Pons (tissue), 1 donor: ENCODE measurements at regions not wholly inside any gene's neighbourhood (a gene's known extent, or its start where the extent isn't known, plus 50 kb on each side); places are given as distances from the start of the nearest gene placed in this dataset.

Experiments
- DNase-seq: peaks from one replicate; pipeline ENCODE4 v3.0.0-alpha.2; 2016; ENCODE audit warnings: low spot score

DNA sequence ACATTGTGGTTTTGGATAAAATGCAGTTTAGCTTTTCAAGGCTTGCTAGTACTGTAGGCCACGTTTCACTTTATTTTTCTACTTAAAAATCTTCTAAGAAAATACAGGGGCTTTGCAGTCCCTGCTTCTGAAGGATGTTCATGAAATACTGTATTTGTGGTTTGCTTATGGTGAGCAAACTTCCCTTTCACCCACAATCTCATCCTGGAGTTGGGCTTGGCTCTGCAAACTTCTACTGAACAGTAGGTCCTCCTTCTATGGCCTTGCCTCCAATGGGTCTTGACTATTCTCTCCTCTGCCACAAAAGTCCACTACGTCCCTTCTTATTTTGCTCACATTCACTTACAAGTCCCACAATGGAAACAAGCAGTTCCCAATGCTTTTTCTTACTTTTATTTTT is 502.7 kb upstream of the KLF4 start:
- no peak for DNase-seq

DNA sequence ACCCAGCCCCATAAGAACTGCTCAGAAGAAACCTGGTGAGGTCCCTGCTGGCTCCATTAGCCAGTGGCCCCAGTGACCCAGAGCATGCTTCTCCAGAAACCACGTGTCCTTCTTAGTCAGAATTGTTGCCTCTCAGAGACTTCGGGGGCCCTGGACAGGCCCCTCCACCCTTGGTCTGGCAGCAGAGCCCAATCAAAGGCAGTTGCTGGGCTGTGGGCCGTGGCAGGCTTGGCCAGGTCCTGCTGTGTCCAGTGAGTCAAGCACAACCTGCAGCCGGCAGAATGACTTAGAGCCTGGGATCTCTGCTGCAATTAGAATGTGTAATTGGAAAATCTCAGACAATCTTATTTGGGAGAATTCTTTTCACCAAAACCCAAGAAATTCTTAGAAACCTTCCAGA is 502.0 kb upstream of the KLF4 start:
- DNase-seq = no peak

DNA sequence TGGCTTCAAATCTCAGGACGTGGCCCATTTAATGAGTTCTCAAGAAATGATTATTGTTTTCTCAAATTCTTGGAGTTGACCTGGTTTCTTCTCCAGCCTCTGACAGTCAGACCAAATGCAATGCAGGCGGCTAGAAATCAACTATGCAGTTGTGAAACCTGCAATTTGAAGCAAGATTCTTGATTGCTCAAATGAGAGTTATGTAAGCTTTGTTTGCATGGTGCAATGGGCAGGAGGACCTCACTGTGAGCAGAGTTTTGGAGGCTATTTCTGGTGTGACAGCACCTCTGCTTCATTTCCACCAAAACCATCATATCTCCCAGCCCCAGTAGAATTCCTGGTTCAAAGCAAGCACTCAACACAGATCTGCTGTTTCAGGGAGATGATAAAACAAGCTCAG is 500.0 kb upstream of the KLF4 start:
- no peak for DNase-seq

DNA sequence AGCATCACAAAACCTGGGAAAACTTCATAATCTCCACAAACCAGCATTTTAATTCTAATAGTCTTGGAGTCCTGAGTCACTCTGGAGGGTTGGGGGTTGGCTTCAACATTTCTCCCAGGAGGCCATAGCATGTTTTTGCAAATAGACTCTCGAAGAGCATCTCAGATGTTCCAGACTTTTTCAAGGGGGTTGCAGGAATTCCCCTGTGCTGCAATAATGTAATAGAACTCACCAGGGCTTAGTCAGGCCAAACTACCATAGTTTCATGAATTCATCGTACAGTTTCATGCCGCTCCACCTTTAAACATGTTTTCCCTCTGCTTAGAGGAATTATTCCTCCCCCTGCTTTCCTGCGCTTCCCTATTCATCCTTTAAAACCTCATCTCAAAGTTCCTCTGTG is 499.5 kb upstream of the KLF4 start:
- DNase-seq = no peak

DNA sequence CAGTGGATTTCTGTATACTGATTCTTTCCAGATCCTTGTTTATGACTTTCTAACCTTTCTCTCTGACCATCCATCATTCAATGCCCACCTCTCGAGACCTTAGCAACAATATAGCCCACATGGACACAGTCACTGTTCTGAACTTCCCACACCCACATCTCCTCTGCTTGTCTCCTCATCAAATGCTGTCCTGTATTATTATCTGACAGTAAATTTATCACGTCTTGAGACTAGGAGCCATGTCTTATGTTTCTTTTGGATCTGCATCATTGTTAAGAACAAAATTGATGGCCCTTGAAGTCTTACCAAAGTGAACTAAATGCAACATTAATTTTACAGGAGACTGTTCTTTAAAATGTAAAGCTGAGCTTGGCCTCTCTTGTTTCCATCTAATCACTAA is 495.4 kb upstream of the KLF4 start:
- DNase-seq = no peak

DNA sequence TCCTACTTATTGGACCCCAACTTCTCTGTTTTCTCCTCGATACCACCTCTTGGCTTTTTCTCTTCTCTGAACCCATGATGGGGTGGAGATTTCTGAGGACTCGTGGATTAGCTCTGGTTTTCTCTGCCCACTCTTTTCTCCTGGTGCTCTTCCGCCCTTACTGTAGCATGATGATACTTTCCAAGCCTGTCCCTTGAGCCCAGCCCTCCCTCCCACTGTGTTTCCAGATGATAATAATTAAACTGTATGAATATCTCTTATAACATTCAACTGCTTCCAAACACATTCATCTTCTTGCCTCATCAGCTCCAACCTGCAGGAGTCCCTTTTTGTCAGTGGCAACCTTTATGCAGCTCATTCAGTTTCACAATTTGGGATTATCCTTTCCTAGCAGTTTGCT is 494.2 kb upstream of the KLF4 start:
- DNase-seq = no peak

DNA sequence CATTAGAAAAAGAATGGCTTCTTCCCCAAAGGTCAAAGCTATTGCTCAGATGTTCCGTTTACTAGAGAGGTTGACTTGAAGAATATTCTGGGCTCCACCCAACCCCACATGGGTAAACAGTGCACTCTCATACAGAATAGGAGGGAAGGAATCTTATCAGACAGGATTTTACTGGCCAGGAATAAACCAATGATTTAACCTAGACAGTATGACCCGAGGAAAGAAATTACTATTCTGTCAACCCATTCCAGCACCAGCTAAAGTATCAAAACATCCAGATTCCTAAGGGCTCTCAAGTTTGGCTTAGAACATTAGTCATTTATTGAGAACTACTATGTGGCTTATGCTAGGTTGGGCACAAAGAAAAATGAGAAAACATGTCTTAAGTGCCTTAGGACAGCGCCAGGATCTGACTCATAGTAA is 493.6 kb upstream of the KLF4 start:
- DNase-seq = no peak

DNA sequence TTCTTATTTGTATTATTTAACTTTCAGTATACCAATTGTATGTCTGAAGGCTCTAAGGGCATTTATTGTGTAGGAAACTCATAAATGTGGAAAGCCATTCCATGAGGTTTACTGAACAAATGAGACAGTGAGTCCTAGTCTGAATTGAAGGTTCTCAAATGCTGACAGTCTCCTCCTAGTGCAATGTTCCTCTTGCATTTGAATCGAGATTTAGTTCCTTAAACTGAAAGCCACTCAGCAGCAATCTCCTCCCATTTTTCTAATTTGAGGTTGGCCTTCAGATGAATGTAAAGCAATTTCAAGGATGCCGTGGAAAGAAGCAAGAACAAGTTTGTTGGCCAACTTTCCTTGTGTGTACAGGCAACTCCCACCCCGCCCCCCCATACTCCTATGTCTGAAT is 493.2 kb upstream of the KLF4 start:
- peak; percentile 10 for DNase-seq

DNA sequence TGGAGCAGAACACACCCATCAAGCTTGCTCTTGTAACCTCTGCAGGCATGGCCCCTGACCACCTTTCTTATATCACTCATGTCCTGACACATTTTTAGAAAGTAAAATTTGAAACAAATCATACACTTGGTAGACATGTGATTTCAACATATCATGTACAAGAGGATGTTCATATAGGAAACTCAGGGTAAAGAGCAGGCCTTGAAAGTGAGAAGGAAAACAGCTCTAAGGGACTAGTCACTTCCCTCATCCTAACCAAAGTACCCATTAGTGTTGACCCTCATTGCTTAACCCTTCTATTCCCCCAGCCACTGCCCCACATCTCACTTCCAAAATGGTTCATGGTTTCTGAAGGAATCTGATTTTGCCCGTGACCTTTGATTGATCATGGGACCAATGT is 492.4 kb upstream of the KLF4 start:
- DNase-seq = no peak

DNA sequence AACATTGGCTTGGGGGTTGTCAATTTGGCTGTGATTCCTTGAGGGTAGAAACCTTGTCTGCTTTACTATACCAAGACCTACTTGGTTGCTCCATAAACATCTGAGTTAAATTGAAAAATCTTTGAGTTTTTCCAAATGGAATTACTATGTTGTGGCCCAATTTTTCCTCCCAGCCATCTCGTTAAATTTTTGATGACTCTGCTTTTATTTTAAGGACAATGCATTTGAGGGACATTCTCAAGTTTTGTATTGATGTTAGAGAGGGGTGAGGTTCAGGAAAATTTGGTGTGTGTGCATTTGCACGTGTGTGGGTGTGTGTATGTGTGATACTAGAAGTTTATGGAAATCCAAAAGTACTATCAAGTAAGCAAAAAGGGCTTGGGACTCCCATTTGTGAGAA is 491.4 kb upstream of the KLF4 start:
- DNase-seq = no peak

DNA sequence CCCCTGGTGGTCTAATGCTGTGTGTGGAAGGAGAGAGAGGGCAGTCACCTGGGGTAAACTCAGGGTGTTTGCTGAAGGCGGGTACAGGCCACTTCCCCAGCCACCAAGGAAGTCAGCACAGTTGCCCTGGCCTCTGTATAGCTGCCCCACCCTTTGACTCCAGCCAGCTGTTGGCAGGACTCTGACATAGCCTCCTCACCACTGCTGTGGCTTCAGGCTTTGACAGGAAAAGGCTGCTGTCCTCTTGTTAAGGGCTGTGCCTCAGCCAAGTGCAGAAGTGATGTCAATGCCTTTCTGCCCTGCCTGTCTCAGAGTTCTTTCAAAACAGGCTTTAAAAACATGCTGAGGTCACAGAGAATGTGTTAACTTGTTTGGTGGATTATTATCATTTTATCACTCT is 487.2 kb upstream of the KLF4 start:
- no peak for DNase-seq

DNA sequence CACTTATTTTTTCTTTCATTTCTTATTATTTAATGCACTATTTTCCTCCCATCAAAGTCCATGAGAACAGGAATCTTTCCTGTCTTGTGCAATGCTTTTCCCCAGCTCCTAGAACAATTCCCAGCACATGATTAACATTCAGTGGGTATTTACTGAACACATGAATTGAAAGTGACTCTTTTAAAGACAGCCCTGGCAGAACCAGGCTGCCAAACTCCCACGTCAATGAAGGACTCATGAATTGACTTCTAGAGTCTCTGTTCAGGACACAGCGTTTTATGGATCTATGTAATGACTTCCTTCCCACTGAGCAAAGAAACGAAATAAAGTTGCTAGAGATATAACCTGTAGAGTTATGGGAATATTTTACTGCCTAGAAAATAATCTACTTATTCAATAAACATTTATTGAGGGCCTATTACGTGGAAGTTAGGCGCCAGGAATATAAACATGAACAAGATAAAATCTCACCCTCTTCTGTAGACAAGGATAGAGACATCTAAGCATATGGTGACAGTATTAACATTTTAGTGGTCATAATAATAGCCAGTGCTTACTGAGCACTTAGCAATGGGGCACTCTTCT is 485.9 kb upstream of the KLF4 start:
- DNase-seq = no peak

DNA sequence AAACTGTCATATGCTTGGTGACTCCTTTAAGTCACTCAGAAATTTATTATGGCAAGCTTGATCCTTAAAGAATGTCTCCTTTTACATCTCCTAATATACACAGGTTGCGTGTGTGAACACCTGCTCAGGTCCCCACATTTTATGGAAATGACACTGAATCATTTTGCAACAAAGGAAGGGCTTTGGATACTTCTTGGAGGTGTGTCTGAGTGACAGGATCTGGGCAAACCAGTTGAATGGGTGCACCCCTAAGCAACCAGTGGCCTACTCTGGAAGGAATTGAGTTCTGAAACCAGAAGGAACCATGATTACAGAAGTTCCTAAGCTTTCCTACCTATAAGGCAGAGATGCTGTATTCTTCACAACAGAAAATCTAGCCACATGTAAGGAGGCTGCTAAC is 483.9 kb upstream of the KLF4 start:
- no peak for DNase-seq

DNA sequence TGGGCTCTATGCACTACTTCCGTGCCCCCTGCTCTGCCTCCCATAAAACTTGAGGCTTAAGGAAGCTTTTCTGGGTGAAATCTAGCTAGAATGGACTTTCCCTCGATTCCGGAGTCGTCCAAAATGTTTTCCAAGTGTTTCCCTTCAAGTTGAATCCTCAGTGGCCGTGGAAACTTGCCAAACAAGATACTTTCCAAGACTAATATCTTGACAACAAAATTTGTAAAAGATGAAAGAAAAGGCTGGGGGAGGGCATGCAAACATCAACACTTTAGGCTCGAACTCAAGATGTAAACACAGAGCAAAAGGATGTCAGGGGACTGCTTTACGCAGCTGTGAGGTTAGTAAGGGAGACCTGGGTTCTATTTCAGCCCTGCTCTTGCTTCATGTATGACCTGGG is 482.8 kb upstream of the KLF4 start:
- DNase-seq = no peak

DNA sequence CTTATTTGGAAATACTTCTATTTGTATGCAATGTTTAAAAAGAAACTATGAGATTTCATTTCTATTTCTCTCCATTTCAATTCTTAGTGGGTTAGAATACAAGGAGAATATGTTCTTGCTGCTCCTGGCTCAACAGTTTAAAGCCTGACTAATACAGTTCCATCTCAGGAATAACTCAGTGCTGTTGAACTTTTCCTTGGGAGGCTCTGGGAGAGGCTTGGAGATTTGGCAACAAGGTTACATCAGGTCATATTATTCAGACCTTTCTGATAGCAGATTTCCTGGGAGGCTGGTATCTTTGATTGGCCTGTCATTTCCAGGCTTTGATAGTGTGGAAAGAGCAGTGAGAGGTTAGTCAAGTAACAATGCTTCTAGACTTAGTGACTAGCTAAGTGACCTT is 481.7 kb upstream of the KLF4 start:
- no peak for DNase-seq

DNA sequence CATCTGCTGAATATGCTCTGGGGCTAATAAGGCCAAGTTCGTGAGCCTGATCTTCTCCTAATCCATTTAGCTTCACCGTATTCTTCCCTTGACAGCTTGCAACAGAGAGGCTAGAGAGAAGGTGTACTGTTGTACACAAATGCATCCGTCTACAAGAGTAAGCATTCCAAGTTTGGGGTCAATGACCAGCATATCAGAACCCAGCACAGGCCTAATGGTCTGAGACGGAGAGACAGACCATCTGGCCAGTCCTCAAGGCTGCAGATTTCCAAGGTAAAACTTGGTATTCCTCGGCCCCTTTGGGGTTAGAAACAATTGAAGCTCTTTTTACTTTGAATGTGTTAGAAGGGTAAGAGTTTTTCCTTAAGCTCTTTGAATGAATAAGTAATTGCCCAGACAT is 481.2 kb upstream of the KLF4 start:
- no peak for DNase-seq

DNA sequence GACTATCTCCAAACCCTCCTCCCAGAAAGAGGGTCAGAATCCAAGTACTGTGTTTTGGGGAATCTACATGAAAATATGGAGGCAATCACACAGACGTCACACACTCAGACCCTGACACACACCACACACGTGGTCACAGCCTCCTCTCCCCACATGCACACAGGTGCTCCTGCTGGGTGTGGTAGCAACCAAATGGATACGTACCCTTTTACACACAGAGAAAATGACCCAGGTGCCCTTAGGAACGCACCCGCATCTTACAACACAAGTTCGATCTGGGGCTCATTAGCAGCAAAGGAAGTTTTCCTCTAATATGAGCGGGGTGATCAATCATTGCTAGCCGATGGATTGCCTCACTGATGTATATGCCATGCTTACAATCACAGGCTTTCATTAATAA is 480.2 kb upstream of the KLF4 start:
- no peak for DNase-seq

DNA sequence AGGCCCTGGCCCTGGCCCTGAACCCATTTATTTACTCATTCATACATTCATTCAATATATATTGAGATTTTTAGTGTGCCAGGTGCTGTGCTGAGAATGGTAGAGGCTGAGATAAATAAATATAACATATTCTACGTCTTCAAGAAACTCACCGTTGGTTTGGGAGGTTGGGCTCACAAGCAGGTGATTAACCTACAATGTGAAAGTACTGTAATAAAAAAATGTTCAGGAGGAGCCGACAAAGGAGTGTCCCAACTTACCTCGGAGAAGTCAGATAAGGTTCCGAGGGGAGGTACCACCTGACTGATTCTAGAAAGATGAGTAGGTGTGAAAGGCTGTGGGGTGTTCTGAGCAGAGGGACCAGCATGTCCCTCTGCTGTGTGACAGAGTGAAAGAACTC is 479.6 kb upstream of the KLF4 start:
- no peak for DNase-seq

DNA sequence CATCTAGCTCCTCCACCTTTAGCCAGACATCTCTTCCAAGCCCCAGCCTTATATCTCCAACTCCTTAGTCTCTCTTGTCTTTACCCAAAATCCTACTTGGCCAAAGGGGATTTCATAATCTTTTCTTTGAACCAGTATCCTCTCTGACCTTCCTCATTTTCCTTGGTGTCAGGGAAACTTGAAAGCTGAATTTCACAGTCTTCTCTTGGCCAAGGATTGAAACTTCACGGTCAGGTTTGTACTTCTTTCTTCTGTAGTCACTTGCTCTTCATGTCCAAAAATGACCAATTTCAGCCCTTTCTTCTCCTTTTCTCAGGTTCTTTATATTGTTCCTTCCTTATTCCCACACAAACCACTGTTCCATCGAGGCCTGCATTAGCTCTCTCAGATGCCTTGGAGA is 473.7 kb upstream of the KLF4 start:
- DNase-seq = no peak

DNA sequence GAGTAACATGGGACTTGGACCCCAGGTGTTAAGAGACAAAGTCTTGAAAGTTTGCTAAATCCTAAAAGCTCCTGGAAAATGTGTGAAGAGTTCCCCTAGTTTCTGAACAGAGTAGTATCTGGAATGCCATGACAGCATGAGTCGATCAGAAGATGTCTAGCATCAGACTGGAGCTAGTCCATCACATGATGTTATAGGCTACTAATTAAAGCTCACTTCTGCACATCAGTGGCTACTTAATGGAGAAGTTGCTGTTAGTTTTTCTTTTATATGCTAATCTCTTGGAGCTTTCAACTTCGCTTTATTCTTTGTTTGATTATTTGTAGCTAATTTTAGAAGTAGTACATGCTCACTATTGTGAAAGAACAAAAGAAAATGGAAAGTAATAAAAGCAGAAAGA is 471.3 kb upstream of the KLF4 start:
- DNase-seq = no peak

DNA sequence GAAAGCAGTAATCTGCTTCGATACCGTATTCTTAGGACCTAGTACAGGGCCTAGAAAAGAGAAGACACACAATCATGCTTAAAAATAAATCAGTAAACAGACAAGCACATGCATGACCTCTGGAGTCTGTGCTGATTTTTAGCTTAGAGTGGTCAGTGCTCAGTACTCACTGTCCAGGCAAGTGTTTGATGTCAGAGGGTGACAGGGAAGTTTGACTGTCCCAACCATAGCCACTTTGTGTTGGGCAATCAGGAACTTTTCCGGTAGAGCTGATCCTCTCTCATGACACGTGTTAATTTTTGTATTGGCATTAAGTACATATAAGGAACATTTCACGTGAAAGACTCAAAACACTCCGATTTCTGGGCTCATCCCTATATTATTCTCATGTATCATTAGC is 464.7 kb upstream of the KLF4 start:
- DNase-seq = no peak

DNA sequence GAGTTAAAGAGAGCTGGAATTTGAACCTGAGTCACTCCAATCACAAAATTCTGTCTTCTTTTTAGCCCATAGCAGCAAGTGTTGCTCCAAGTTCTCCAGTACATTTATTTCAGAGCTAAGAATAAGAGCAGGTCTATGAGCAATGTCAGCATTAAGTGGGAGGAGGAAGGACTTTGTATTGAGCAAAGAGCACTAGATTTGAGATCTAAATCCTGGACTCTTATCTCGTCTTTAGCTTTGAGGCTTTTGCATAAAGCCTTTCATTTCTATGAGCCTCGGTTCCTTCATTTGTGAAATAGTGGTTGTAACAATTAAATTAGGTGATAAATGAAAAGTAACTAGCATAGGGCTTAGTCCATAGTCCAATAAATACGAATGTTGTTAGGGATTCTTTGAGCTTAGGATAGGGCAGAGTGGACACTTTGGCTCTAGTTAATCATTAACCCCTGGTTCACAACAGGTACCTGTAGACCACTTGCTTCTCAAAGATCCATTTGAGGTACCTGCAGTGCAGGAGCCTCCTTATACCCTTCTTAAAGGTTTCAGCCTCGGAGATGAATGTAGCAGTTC is 464.1 kb upstream of the KLF4 start:
- DNase-seq = no peak

DNA sequence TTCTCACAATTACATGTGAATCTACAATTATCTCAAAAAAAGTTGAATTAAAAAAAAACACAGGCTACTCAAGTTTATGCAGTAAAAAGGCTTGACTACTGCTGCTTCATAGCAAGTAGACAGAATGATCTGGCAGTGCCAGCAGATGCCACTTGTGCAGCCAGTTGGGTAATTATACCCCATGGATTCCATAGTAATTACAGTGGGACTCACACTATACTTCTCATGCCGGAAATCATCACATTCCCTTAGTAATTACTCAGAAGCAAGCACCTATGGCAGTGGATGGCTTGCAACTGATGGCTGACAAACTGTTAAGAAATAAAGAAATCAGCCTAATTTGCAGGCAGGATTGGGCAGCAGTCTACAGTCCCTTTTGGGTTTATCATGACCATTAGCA is 463.2 kb upstream of the KLF4 start:
- DNase-seq = no peak

DNA sequence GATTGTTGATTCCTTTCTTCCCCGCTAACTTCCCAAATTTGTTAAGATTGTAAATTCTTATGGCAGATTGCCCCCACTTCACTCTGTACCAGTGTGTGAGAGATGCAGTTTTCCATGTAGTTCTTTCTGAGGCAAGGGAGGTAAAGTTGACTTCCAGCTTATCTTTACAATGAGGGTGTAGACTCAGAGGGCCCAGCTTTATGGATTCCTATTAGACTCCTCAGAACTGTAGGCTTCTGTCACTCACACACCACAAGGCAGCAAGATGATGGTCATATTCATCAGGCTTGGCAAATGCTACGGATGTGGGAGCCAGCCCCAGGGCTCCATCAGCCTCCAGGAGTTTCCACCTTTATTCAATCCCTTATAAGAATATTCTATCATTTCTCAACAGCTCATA is 461.9 kb upstream of the KLF4 start:
- DNase-seq = no peak

DNA sequence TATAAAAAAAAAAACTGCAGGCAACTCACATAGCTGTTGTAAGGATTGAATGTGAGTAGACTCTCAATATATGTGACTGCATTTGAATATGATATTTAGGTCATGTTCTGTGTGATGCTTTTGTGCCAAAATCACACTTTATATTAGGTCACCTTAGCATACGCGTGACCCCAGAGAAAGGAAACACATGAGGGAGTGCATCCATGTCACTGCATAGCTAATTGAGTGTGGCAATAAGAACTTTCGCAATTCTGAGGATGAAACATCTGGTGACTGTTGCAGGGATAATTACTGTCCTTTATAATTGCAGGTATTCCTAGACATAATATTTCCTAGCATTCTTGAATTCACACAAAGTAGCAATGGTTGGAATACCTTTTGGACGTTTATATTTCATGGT is 459.5 kb upstream of the KLF4 start:
- no peak for DNase-seq
